ENCODE measurements at regions not wholly inside any gene's neighbourhood (a gene's known extent, or its start where the extent isn't known, plus 50 kb on each side); places are given as distances from the start of the nearest gene placed in this dataset.

DNA sequence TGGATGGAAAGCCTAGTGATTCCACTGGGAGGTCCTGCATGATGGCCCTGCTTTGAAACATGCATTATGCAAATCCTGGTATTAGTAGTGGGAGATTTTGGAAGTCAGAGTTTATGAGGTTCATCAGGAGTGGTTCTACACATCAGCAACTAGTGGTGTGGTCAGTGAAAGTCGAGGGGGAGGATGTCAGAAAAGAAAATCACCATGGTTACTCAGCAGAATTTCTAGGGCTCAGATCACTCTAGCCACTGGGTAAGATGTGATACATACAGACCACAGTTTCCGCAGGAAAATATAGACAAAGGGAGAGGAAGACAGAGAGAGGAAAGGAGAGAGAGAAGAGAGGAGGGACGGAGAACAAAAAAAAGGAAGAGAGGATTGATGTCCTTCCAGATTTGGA is 2100.7 kb upstream of the PIK3C3 start:
- ATAC-seq (no peak), DNase-seq (no peak)
- TF ChIP-seq, protein P1, sequence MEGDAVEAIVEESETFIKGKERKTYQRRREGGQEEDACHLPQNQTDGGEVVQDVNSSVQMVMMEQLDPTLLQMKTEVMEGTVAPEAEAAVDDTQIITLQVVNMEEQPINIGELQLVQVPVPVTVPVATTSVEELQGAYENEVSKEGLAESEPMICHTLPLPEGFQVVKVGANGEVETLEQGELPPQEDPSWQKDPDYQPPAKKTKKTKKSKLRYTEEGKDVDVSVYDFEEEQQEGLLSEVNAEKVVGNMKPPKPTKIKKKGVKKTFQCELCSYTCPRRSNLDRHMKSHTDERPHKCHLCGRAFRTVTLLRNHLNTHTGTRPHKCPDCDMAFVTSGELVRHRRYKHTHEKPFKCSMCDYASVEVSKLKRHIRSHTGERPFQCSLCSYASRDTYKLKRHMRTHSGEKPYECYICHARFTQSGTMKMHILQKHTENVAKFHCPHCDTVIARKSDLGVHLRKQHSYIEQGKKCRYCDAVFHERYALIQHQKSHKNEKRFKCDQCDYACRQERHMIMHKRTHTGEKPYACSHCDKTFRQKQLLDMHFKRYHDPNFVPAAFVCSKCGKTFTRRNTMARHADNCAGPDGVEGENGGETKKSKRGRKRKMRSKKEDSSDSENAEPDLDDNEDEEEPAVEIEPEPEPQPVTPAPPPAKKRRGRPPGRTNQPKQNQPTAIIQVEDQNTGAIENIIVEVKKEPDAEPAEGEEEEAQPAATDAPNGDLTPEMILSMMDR (conservative IDR thresholded peaks at IDR 0.05; ENCODE audit: low read depth, low read length), result no peak
- TF ChIP-seq EZH2 (IDR thresholded peaks at IDR 0.05; ENCODE audit: low read length, unreplicated experiment), result no peak
- no peak for TF ChIP-seq EZH2phosphoT487 (IDR thresholded peaks at IDR 0.05; ENCODE audit: borderline replicate concordance, low read length)
- Histone ChIP-seq H3K27ac (ENCODE audit: low read length) (no peak overlapping the region), H4K20me1 (ENCODE audit: low read length) (no peaks in the 10 kb centered on the region), H3K9ac (ENCODE audit: low read length) (no peak overlapping the region), H3K4me2 (ENCODE audit: low read length) (no peak overlapping the region), H3K9me3 (ENCODE audit: low read length) (no peaks in the 10 kb centered on the region), H3K36me3 (ENCODE audit: low read depth, low read length) (no peaks in the 10 kb centered on the region), H3K9me2 (replicated peaks; ENCODE audit: low read length) (no peaks in the 10 kb centered on the region), H3K4me1 (ENCODE audit: insufficient read depth, low read length) (no peaks in the 10 kb centered on the region), H3K79me2 (ENCODE audit: low read length) (no peaks in the 10 kb centered on the region), H2AFZ (ENCODE audit: low read length) (no peak overlapping the region), H3F3A (ENCODE audit: low read length, unreplicated experiment) (no peaks in the 10 kb centered on the region), H3K27me3 (ENCODE audit: low read length) (no peaks in the 10 kb centered on the region), H3K4me3 (ENCODE audit: low read length) (no peak overlapping the region)
- intact Hi-C loops (cut with micrococcal nuclease), result no loop called here
- no TSS peak for BruUV-seq (replicated peaks)
- POLR2A ChIA-PET (ENCODE audit: unreplicated experiment), result no interaction called here
- CTCF ChIA-PET, result no interaction called here

- H3K27me3 ChIP-seq (ENCODE audit: low read length), result no peaks in the 10 kb centered on the region
- H3K27ac ChIP-seq (ENCODE audit: low read length), result no peak overlapping the region
- ATAC-seq, result no peak
- H3K9ac ChIP-seq (ENCODE audit: low read length), result no peak overlapping the region
- POLR2A ChIA-PET (ENCODE audit: unreplicated experiment), result no interaction called here
- no peaks in the 10 kb centered on the region for H3K4me1 ChIP-seq (ENCODE audit: insufficient read depth, low read length)
- H3K9me2 ChIP-seq (replicated peaks; ENCODE audit: low read length), result no peaks in the 10 kb centered on the region
- BruUV-seq (replicated peaks), result no TSS peak
- TF ChIP-seq, protein P1 (conservative IDR thresholded peaks at IDR 0.05; ENCODE audit: low read depth, low read length), result no peak
- TF ChIP-seq EZH2phosphoT487 (IDR thresholded peaks at IDR 0.05; ENCODE audit: borderline replicate concordance, low read length) (no peak), EZH2 (IDR thresholded peaks at IDR 0.05; ENCODE audit: low read length, unreplicated experiment) (no peak)
- CTCF ChIA-PET, result interaction anchor here (0.5 kb wide), 1 partner anchor 332 kb away, joined by 4 read pairs; no protein-coding TSS in a partner anchor
- no peak overlapping the region for H2AFZ ChIP-seq (ENCODE audit: low read length)
- intact Hi-C loops (cut with micrococcal nuclease), result loop anchor here (5.0 to 10.0 kb wide), 2 partner anchors 121 to 1249 kb away; no protein-coding TSS in a partner anchor
- no peaks in the 10 kb centered on the region for H3F3A ChIP-seq (ENCODE audit: low read length, unreplicated experiment)
- no peaks in the 10 kb centered on the region for H3K79me2 ChIP-seq (ENCODE audit: low read length)
- no peaks in the 10 kb centered on the region for H3K9me3 ChIP-seq (ENCODE audit: low read length)
- H4K20me1 ChIP-seq (ENCODE audit: low read length), result no peaks in the 10 kb centered on the region
- no peak overlapping the region for H3K4me2 ChIP-seq (ENCODE audit: low read length)
- no peak for DNase-seq
- H3K4me3 ChIP-seq (ENCODE audit: low read length), result no peak overlapping the region
- no peaks in the 10 kb centered on the region for H3K36me3 ChIP-seq (ENCODE audit: low read depth, low read length)
These were observed 2108.8 kb upstream of the PIK3C3 start for GRCh38 chr18:39846265-39846664.

- H3K27me3 ChIP-seq (ENCODE audit: low read length), result no peaks in the 10 kb centered on the region
- H3K4me1 ChIP-seq (ENCODE audit: insufficient read depth, low read length), result no peaks in the 10 kb centered on the region
- no peak overlapping the region for H2AFZ ChIP-seq (ENCODE audit: low read length)
- ATAC-seq (no peak), DNase-seq (no peak)
- H4K20me1 ChIP-seq (ENCODE audit: low read length), result no peaks in the 10 kb centered on the region
- no peaks in the 10 kb centered on the region for H3K9me3 ChIP-seq (ENCODE audit: low read length)
- no peak overlapping the region for H3K9ac ChIP-seq (ENCODE audit: low read length)
- H3F3A ChIP-seq (ENCODE audit: low read length, unreplicated experiment), result no peaks in the 10 kb centered on the region
- intact Hi-C loops (cut with micrococcal nuclease), result loop anchor here (5.0 to 10.0 kb wide), 2 partner anchors 122 to 1249 kb away; no protein-coding TSS in a partner anchor
- no peak overlapping the region for H3K4me3 ChIP-seq (ENCODE audit: low read length)
- H3K79me2 ChIP-seq (ENCODE audit: low read length), result no peaks in the 10 kb centered on the region
- H3K27ac ChIP-seq (ENCODE audit: low read length), result no peak overlapping the region
- TF ChIP-seq EZH2phosphoT487 (IDR thresholded peaks at IDR 0.05; ENCODE audit: borderline replicate concordance, low read length), result no peak
- TF ChIP-seq EZH2 (IDR thresholded peaks at IDR 0.05; ENCODE audit: low read length, unreplicated experiment), result no peak
- TF ChIP-seq, protein P1 (conservative IDR thresholded peaks at IDR 0.05; ENCODE audit: low read depth, low read length), result no peak
- H3K4me2 ChIP-seq (ENCODE audit: low read length), result no peak overlapping the region
- no TSS peak for BruUV-seq (replicated peaks)
- H3K36me3 ChIP-seq (ENCODE audit: low read depth, low read length), result no peaks in the 10 kb centered on the region
- H3K9me2 ChIP-seq (replicated peaks; ENCODE audit: low read length), result no peaks in the 10 kb centered on the region
- CTCF ChIA-PET, result no interaction called here
- POLR2A ChIA-PET (ENCODE audit: unreplicated experiment), result no interaction called here
These were observed 2109.4 kb upstream of the PIK3C3 start for GRCh38 chr18:39845631-39846030.
